ENCODE measurements at regions not wholly inside any gene's neighbourhood (a gene's known extent, or its start where the extent isn't known, plus 50 kb on each side); places are given as distances from the start of the nearest gene placed in this dataset.

DNA sequence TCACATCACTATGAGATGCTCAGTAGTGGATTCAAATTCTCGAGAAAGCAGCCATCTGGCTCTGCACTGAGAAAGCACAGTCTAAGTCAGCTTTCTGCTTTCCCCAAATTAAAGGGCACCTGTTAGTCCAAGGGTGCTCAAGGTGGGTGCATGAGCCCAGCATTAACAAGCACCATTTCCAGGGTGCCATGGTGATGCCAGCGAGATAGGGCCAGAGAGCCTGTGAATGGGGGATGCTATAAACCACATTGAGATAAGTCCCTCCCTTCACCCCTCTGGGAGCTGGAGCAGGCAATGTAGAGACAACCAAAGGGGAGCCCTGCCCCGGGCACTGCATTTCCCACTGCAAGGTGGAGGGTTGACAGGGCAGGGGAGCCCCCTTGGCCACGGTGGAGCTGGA lies 568.2 kb downstream of the AJAP1 start:
- Histone ChIP-seq H3K4me1 (no peaks in the 10 kb centered on the region), H3K27me3 (peaks cover 0 to 51% (median 0%) of the 10 kb centered on the region in 3 donors), H3K36me3 (no peaks in the 10 kb centered on the region), H3K9me3 (no peaks in the 10 kb centered on the region), H3K4me3 (no peak overlapping the region), H3K27ac (no peak overlapping the region)
- no peak for DNase-seq
- intact Hi-C loops (cut with DNase I; ENCODE audit: low total_unique reads): no loop called here
- no peak for TF ChIP-seq POLR2AphosphoS5 (IDR thresholded peaks at IDR 0.05)
- TF ChIP-seq EP300 (IDR thresholded peaks at IDR 0.05): no peak
- TF ChIP-seq, protein P1, sequence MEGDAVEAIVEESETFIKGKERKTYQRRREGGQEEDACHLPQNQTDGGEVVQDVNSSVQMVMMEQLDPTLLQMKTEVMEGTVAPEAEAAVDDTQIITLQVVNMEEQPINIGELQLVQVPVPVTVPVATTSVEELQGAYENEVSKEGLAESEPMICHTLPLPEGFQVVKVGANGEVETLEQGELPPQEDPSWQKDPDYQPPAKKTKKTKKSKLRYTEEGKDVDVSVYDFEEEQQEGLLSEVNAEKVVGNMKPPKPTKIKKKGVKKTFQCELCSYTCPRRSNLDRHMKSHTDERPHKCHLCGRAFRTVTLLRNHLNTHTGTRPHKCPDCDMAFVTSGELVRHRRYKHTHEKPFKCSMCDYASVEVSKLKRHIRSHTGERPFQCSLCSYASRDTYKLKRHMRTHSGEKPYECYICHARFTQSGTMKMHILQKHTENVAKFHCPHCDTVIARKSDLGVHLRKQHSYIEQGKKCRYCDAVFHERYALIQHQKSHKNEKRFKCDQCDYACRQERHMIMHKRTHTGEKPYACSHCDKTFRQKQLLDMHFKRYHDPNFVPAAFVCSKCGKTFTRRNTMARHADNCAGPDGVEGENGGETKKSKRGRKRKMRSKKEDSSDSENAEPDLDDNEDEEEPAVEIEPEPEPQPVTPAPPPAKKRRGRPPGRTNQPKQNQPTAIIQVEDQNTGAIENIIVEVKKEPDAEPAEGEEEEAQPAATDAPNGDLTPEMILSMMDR (IDR thresholded peaks at IDR 0.05): no peak
- no peak for TF ChIP-seq POLR2A (IDR thresholded peaks at IDR 0.05)
- WGBS, 5 donors: 61 to 92% (median 78%) methylated on average over 4 of the region's 4 CpGs

DNA sequence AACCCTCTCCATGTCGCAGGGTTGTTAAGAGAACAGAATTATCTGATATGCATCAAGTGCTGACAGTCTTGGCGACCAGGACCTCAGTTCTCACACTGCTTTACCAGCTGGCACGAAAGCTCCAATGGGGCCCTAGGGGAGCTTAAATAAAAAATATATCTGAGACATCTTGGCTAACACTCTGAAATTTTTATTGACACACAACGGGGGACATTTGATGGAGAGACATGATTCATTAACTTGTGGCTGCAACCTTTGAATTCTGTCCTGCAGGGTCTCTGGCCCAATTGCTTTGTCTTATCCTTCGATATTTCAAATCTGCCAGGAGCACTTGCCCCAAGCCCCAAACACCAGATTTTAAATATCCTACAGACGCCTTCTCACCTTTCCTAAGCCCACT lies 567.0 kb downstream of the AJAP1 start:
- DNase-seq: no peak
- Histone ChIP-seq H3K27ac (no peak overlapping the region), H3K4me3 (no peak overlapping the region), H3K4me1 (no peaks in the 10 kb centered on the region), H3K9me3 (no peaks in the 10 kb centered on the region), H3K36me3 (no peaks in the 10 kb centered on the region), H3K27me3 (peaks cover 0 to 45% (median 0%) of the 10 kb centered on the region in 3 donors)
- WGBS, 5 donors: 73 to 82% (median 76%) methylated on average over 6 of the region's 6 CpGs
- TF ChIP-seq, protein P1 (IDR thresholded peaks at IDR 0.05): no peak
- TF ChIP-seq EP300 (IDR thresholded peaks at IDR 0.05) (no peak), POLR2AphosphoS5 (IDR thresholded peaks at IDR 0.05) (no peak), POLR2A (IDR thresholded peaks at IDR 0.05) (no peak)
- intact Hi-C loops (cut with DNase I; ENCODE audit: low total_unique reads): no loop called here

DNA sequence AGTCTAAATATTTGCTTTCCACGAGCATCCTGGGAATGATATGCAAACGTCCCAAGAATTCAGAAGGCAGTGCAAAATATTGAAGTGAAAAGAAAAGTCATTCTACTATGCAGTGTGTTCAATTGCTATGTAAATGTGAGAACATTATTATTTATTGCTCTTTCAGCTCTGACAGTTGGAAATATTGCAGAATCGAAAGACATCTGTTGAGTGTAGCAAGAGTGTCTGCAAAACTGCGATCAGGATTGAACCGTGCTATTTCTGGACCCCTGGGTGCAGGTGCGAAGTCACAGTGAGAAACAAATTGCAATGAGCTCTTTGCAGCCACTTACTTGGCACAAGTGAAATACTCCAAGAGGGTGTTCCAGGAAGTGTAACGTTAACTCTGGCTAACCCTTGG lies 566.4 kb downstream of the AJAP1 start:
- Histone ChIP-seq H3K36me3 (no peaks in the 10 kb centered on the region), H3K4me1 (no peaks in the 10 kb centered on the region), H3K27me3 (peaks cover 0 to 39% (median 0%) of the 10 kb centered on the region in 3 donors), H3K27ac (no peak overlapping the region), H3K9me3 (no peaks in the 10 kb centered on the region), H3K4me3 (no peak overlapping the region)
- 49 to 55% (median 54%) methylated on average over 7 of the region's 7 CpGs for WGBS, 5 donors
- no peak for DNase-seq
- TF ChIP-seq EP300 (IDR thresholded peaks at IDR 0.05) (no peak), POLR2A (IDR thresholded peaks at IDR 0.05) (no peak), POLR2AphosphoS5 (IDR thresholded peaks at IDR 0.05) (no peak)
- TF ChIP-seq, protein P1 (IDR thresholded peaks at IDR 0.05): no peak
- intact Hi-C loops (cut with DNase I; ENCODE audit: low total_unique reads): no loop called here

DNA sequence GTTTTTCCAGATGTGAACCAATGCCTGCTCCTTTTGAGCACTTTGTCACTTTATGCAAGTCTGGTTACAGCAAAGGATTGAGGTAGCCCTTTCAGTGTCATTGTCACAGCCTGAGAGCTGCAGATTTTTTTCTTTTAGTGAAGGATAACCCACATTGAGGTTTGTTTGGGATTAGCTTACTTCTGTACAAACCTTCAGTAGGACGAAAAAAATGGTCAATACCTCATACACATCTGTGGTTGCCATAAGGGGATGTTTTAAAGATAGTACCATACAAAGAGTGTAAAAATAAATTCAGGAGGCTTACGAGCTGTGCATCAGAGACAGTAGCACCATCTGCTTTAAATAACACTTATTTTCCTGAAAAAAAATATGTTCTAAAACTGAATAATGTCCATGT lies 566.0 kb downstream of the AJAP1 start:
- H3K9me3 ChIP-seq: no peaks in the 10 kb centered on the region
- no peak overlapping the region for H3K4me3 ChIP-seq
- H3K27ac ChIP-seq: no peak overlapping the region
- H3K4me1 ChIP-seq: no peaks in the 10 kb centered on the region
- WGBS, 5 donors: 52 to 66% (median 61%) methylated on average over 2 of the region's 2 CpGs
- TF ChIP-seq POLR2AphosphoS5 (IDR thresholded peaks at IDR 0.05): no peak
- no peak for TF ChIP-seq POLR2A (IDR thresholded peaks at IDR 0.05)
- TF ChIP-seq EP300 (IDR thresholded peaks at IDR 0.05): no peak
- TF ChIP-seq, protein P1 (IDR thresholded peaks at IDR 0.05): no peak
- no peak for DNase-seq
- no peaks in the 10 kb centered on the region for H3K36me3 ChIP-seq
- peaks cover 0 to 39% (median 0%) of the 10 kb centered on the region in 3 donors for H3K27me3 ChIP-seq
- intact Hi-C loops (cut with DNase I; ENCODE audit: low total_unique reads): no loop called here
